ENCODE measurements at regions not wholly inside any gene's neighbourhood (a gene's known extent, or its start where the extent isn't known, plus 50 kb on each side); places are given as distances from the start of the nearest gene placed in this dataset.

DNA sequence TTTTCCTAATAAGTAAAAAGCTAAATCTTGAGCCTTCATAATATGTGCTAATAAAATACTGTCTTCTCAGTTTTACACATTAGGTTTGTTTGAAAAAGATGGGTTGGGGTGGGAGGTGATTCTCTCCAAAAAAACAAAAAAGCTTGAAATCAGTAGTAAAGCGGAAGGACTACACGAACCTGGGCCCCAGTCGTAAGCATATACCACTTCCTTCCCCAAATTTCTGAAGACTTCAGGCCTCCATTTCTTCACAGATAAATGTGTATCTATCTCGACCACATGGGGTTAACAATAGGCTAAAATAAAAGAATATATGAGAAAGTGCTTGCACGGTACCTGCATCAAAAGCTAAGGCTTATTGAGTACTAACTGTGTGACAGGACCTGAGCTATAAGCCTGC, 51.6 kb upstream of the PAX2 start:
- Mint-ChIP-seq H3K27me3 (ENCODE audit: insufficient read depth) (peaks cover 80% of the 10 kb centered on the region), H3K36me3 (ENCODE audit: low read depth) (no peaks in the 10 kb centered on the region), H3K4me3 (no peak overlapping the region), H3K27ac (no peak overlapping the region), H3K9me3 (no peaks in the 10 kb centered on the region), H3K4me1 (peaks cover 2% of the 10 kb centered on the region)
- H3K27me3 ChIP-seq (ENCODE audit: control insufficient read depth, insufficient read depth, low read length, poor library complexity, severe bottlenecking) = peaks cover 23% of the 10 kb centered on the region
- DNase-seq = no peak
- H3K9ac ChIP-seq (ENCODE audit: extremely low read depth, low read length, poor library complexity, severe bottlenecking) = no peak overlapping the region
- H3K27ac ChIP-seq (ENCODE audit: low read depth, low read length) = no peak overlapping the region
- no peak overlapping the region for H3K4me3 ChIP-seq (ENCODE audit: low read length)
- H3K4me1 ChIP-seq (ENCODE audit: control insufficient read depth, insufficient read depth, low read length) = peaks cover 3% of the 10 kb centered on the region
- no peaks in the 10 kb centered on the region for H3K9me3 ChIP-seq (ENCODE audit: control insufficient read depth, low read length)
- 86 to 100% methylated on average over 4 to 5 of the region's 5 CpGs for WGBS, 2 experiments (ENCODE audit: insufficient coverage in 1 of 2, insufficient read length in 1 of 2)
- TF ChIP-seq, protein P1, sequence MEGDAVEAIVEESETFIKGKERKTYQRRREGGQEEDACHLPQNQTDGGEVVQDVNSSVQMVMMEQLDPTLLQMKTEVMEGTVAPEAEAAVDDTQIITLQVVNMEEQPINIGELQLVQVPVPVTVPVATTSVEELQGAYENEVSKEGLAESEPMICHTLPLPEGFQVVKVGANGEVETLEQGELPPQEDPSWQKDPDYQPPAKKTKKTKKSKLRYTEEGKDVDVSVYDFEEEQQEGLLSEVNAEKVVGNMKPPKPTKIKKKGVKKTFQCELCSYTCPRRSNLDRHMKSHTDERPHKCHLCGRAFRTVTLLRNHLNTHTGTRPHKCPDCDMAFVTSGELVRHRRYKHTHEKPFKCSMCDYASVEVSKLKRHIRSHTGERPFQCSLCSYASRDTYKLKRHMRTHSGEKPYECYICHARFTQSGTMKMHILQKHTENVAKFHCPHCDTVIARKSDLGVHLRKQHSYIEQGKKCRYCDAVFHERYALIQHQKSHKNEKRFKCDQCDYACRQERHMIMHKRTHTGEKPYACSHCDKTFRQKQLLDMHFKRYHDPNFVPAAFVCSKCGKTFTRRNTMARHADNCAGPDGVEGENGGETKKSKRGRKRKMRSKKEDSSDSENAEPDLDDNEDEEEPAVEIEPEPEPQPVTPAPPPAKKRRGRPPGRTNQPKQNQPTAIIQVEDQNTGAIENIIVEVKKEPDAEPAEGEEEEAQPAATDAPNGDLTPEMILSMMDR (conservative IDR thresholded peaks at IDR 0.05) = no peak
- H3K36me3 ChIP-seq (ENCODE audit: control insufficient read depth, insufficient read depth, low read length) = no peaks in the 10 kb centered on the region

All from endodermal cell (in vitro differentiated cells).